HG02885 (cell line): ENCODE measurements at regions not wholly inside any gene's neighbourhood (a gene's known extent, or its start where the extent isn't known, plus 50 kb on each side); places are given as distances from the start of the nearest gene placed in this dataset.
"Not testable (repeated sequence)": the region's sequence is repeated elsewhere in the genome, so short reads cannot be mapped to it uniquely, and the experiment has no call there.

Experiments
- ATAC-seq: cut with Tn5 transposase; IDR thresholded peaks from one replicate; pipeline ENCODE4 v1.9.1; 2021; ENCODE audit warnings: mild to moderate bottlenecking; ENCODE audit not compliant: unreplicated experiment, poor library complexity

- ATAC-seq: not testable (repeated sequence)
Observed at GRCh38 chrX:143228600-143228999, 202.9 kb downstream of the SPANXN4 start.

- no peak for ATAC-seq
Observed at GRCh38 chrX:143206966-143207365, 181.2 kb downstream of the SPANXN4 start.

GRCh38 chrX:143171703-143172102 is 146.0 kb downstream of the SPANXN4 start:
- no peak for ATAC-seq

GRCh38 chrX:143165778-143166177 is 140.1 kb downstream of the SPANXN4 start:
- ATAC-seq: peak; percentile 85

- ATAC-seq: no peak
Observed at GRCh38 chrX:143139681-143140080, 114.0 kb downstream of the SPANXN4 start.

- ATAC-seq: no peak
Observed at GRCh38 chrX:143121477-143121876, 95.7 kb downstream of the SPANXN4 start.

- no peak for ATAC-seq
Observed at GRCh38 chrX:143115466-143115865, 89.7 kb downstream of the SPANXN4 start.

- no peak for ATAC-seq
Observed at GRCh38 chrX:143095816-143096215, 70.1 kb downstream of the SPANXN4 start.

GRCh38 chrX:143095321-143095720 is 69.6 kb downstream of the SPANXN4 start:
- no peak for ATAC-seq

- ATAC-seq: no peak
Observed at GRCh38 chrX:143094417-143095023, 68.8 kb downstream of the SPANXN4 start.
